ENCODE measurements at regions not wholly inside any gene's neighbourhood (a gene's known extent, or its start where the extent isn't known, plus 50 kb on each side); places are given as distances from the start of the nearest gene placed in this dataset.

DNA sequence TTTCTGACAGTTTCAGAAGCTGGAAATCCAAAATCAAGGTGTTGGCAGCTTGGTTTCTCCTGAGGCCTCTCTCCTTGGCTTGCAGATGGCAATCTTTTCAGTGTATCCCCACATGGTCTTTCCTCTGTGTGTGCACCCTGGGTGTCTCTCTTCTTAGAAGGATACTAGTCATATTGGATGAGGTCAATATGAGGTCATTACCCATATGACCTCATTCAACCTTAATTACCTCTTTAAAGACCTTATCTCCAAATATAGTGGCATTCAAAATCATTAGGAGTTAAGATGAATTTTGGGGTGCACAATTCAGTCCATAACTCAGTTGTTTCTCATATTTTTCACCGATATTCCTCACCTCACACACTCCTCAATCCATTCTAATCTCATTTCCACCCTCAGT is 92.4 kb upstream of the TGM3 start:
- Histone ChIP-seq H3K27ac (replicated peaks; ENCODE audit: low read length) (no peak overlapping the region), H2AK5ac (ENCODE audit: low read depth, low read length) (no peak overlapping the region), H2BK15ac (ENCODE audit: low read length) (no peak overlapping the region), H2AFZ (ENCODE audit: low read length) (no peak overlapping the region), H3K18ac (ENCODE audit: low read length) (no peak overlapping the region), H3K4ac (ENCODE audit: low read length) (no peak overlapping the region), H3K79me1 (ENCODE audit: low read depth, low read length) (no peaks in the 10 kb centered on the region), H3K23ac (ENCODE audit: low read depth, low read length, poor library complexity) (no peak overlapping the region), H3K4me2 (ENCODE audit: insufficient read depth, low read length, poor library complexity, severe bottlenecking) (no peak overlapping the region), H3K4me3 (ENCODE audit: low read length in 2 of 2) (no peak overlapping the region), H2BK12ac (ENCODE audit: low read length) (no peak overlapping the region), H3K9me3 (replicated peaks in 1 of 2; ENCODE audit: control insufficient read depth in 2 of 2, insufficient read depth in 1 of 2, low read depth in 1 of 2, low read length in 2 of 2) (no peaks in the 10 kb centered on the region), H3K36me3 (replicated peaks in 1 of 2; ENCODE audit: control insufficient read depth in 2 of 2, insufficient read depth in 2 of 2, low read length in 2 of 2) (no peaks in the 10 kb centered on the region), H3K27me3 (ENCODE audit: control insufficient read depth in 3 of 3, insufficient read depth in 3 of 3, low read depth in 1 of 3, low read length in 3 of 3) (no peaks in the 10 kb centered on the region), H3K4me1 (ENCODE audit: control insufficient read depth in 2 of 2, insufficient read depth in 1 of 2, low read depth in 1 of 2, low read length in 2 of 2) (no peaks in the 10 kb centered on the region), H2BK120ac (ENCODE audit: low read depth, low read length) (no peak overlapping the region), H4K8ac (ENCODE audit: low read depth, low read length) (no peak overlapping the region), H3K14ac (ENCODE audit: low read length) (no peak overlapping the region), H4K91ac (ENCODE audit: low read depth, low read length, poor library complexity) (no peak overlapping the region), H2BK5ac (ENCODE audit: low read length) (no peak overlapping the region), H3K9ac (ENCODE audit: low read depth, low read length, poor library complexity) (no peak overlapping the region)
- no peak for DNase-seq (ENCODE audit: low spot score)
- WGBS, 2 donors (ENCODE audit: extremely low coverage in 2 of 2, insufficient read length in 2 of 2, insufficient replicate concordance in 1 of 2), result 100% methylated on average over 1 of the region's 1 CpG; no CpG with 5 or more reads in 1 of the 2 donors

DNA sequence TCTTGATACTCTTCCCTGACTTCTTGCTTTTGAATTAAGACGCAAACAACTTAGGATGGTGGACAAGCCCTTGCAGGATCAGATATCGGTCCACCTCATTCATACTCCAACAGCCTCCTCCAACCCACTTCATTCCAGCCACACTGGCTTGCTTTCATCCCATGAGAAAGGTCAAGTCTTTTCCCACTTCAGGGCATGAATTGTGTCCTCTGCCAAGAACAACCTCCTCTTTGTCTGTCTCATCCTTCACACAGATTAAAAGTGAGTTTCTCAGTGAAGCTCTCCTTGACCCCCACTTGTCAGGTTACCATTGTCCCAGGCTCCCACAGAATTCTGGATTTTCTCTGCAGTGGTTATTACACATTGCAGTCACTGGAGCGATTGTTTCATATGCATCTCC is 91.8 kb upstream of the TGM3 start:
- no peaks in the 10 kb centered on the region for H3K27me3 ChIP-seq (ENCODE audit: control insufficient read depth in 3 of 3, insufficient read depth in 3 of 3, low read depth in 1 of 3, low read length in 3 of 3)
- no peaks in the 10 kb centered on the region for H3K4me1 ChIP-seq (ENCODE audit: control insufficient read depth in 2 of 2, insufficient read depth in 1 of 2, low read depth in 1 of 2, low read length in 2 of 2)
- H3K9ac ChIP-seq (ENCODE audit: low read depth, low read length, poor library complexity), result no peak overlapping the region
- WGBS, 2 donors (ENCODE audit: extremely low coverage in 2 of 2, insufficient read length in 2 of 2, insufficient replicate concordance in 1 of 2), result no CpG with 5 or more reads among the region's 3 CpGs
- no peak overlapping the region for H2AFZ ChIP-seq (ENCODE audit: low read length)
- no peak overlapping the region for H3K4me2 ChIP-seq (ENCODE audit: insufficient read depth, low read length, poor library complexity, severe bottlenecking)
- H3K27ac ChIP-seq (replicated peaks; ENCODE audit: low read length), result no peak overlapping the region
- H3K79me1 ChIP-seq (ENCODE audit: low read depth, low read length), result no peaks in the 10 kb centered on the region
- no peak overlapping the region for H2BK15ac ChIP-seq (ENCODE audit: low read length)
- no peaks in the 10 kb centered on the region for H3K9me3 ChIP-seq (replicated peaks in 1 of 2; ENCODE audit: control insufficient read depth in 2 of 2, insufficient read depth in 1 of 2, low read depth in 1 of 2, low read length in 2 of 2)
- no peak overlapping the region for H2BK12ac ChIP-seq (ENCODE audit: low read length)
- H2BK5ac ChIP-seq (ENCODE audit: low read length), result no peak overlapping the region
- H4K8ac ChIP-seq (ENCODE audit: low read depth, low read length), result no peak overlapping the region
- no peaks in the 10 kb centered on the region for H3K36me3 ChIP-seq (replicated peaks in 1 of 2; ENCODE audit: control insufficient read depth in 2 of 2, insufficient read depth in 2 of 2, low read length in 2 of 2)
- no peak overlapping the region for H4K91ac ChIP-seq (ENCODE audit: low read depth, low read length, poor library complexity)
- H3K4me3 ChIP-seq (ENCODE audit: low read length in 2 of 2), result no peak overlapping the region
- no peak overlapping the region for H3K14ac ChIP-seq (ENCODE audit: low read length)
- H2BK120ac ChIP-seq (ENCODE audit: low read depth, low read length), result no peak overlapping the region
- DNase-seq (ENCODE audit: low spot score), result no peak
- H3K23ac ChIP-seq (ENCODE audit: low read depth, low read length, poor library complexity), result no peak overlapping the region
- H3K4ac ChIP-seq (ENCODE audit: low read length), result no peak overlapping the region
- H3K18ac ChIP-seq (ENCODE audit: low read length), result no peak overlapping the region
- H2AK5ac ChIP-seq (ENCODE audit: low read depth, low read length), result no peak overlapping the region

DNA sequence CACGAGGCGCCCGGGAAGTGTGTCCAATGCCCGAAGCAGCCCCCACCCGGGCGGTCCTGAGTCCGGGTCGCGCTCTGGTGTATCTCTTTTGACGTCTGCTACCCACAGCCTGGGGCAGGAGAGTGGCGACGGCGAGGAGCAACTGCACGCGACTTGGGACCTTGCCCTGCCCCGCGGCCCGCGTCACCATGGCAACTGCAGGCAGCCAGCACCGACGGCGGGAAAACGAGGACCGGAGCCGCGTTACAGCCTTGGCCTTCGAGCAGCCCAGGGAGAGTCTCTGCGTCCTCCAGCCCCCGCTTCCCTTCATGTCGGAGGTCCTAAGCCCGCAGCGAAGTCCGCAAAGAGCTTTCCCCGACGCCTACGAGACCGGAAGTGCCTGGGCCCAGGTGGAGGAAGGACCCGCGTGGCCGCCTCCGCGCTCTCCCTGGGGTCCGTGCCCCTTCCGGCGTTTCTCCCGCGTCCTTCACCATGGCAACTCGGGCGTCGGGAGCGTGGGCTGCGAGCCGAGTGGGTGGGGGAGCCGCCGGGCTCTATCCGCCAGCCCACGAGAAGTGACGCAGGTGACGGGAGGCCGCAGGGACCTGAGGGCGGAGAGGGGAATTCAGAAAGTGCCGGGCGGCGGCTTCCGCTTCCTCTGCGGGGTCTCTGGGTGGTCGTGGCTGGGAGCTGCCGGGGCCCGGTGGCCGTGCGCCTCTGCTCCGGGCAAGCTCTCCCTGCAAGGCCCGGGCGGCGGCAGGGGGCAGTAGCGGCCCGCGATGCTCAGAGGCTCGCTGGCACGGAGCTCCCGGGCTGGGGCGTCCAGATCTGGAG is 88.6 kb upstream of the TGM3 start:
- Histone ChIP-seq H3K36me3 (replicated peaks in 1 of 2; ENCODE audit: control insufficient read depth in 2 of 2, insufficient read depth in 2 of 2, low read length in 2 of 2) (no peaks in the 10 kb centered on the region), H2BK12ac (ENCODE audit: low read length) (no peak overlapping the region), H3K27me3 (ENCODE audit: control insufficient read depth in 3 of 3, insufficient read depth in 3 of 3, low read depth in 1 of 3, low read length in 3 of 3) (no peaks in the 10 kb centered on the region), H3K4me1 (ENCODE audit: control insufficient read depth in 2 of 2, insufficient read depth in 1 of 2, low read depth in 1 of 2, low read length in 2 of 2) (peaks cover 2 to 8% of the 10 kb centered on the region in 2 donors), H2BK15ac (ENCODE audit: low read length) (no peak overlapping the region), H3K23ac (ENCODE audit: low read depth, low read length, poor library complexity) (no peak overlapping the region), H3K4ac (ENCODE audit: low read length) (peak overlapping the region; percentile 14), H4K8ac (ENCODE audit: low read depth, low read length) (peak overlapping the region; percentile 48), H4K91ac (ENCODE audit: low read depth, low read length, poor library complexity) (peak overlapping the region; percentile 65), H2BK5ac (ENCODE audit: low read length) (peak overlapping the region; percentile 76), H3K79me1 (ENCODE audit: low read depth, low read length) (no peaks in the 10 kb centered on the region), H3K18ac (ENCODE audit: low read length) (peak overlapping the region; percentile 97), H3K4me2 (ENCODE audit: insufficient read depth, low read length, poor library complexity, severe bottlenecking) (peak overlapping the region; percentile 87), H3K27ac (replicated peaks; ENCODE audit: low read length) (no peak overlapping the region), H2AFZ (ENCODE audit: low read length) (peak overlapping the region; percentile 95), H3K9me3 (replicated peaks in 1 of 2; ENCODE audit: control insufficient read depth in 2 of 2, insufficient read depth in 1 of 2, low read depth in 1 of 2, low read length in 2 of 2) (no peaks in the 10 kb centered on the region), H2BK120ac (ENCODE audit: low read depth, low read length) (peak overlapping the region; percentile 96), H3K14ac (ENCODE audit: low read length) (no peak overlapping the region), H3K4me3 (ENCODE audit: low read length in 2 of 2) (peak overlapping the region; percentile 37 to 88), H3K9ac (ENCODE audit: low read depth, low read length, poor library complexity) (peak overlapping the region; percentile 89), H2AK5ac (ENCODE audit: low read depth, low read length) (no peak overlapping the region)
- WGBS, 2 donors (ENCODE audit: extremely low coverage in 2 of 2, insufficient read length in 2 of 2, insufficient replicate concordance in 1 of 2), result no CpG with 5 or more reads among the region's 82 CpGs
- peak; percentile 73 for DNase-seq (ENCODE audit: low spot score)

DNA sequence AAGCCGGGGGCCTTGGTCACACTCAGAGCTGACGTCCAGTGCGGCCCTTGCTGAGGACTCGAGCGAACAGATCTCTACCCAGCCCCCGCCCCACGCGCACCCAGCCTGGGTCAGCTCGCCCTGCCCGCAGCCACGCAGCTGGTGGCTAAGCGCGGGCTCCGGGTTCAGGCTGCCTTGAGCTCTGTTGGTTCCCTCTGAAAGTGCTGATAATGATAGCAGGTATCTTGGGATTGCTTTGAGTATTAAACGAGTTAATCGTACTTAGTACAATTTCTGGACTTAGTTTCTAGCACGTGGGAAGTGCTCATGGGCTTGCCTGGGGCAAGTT is 88.1 kb upstream of the TGM3 start:
- peaks cover 2 to 8% of the 10 kb centered on the region in 2 donors for H3K4me1 ChIP-seq (ENCODE audit: control insufficient read depth in 2 of 2, insufficient read depth in 1 of 2, low read depth in 1 of 2, low read length in 2 of 2)
- H2BK5ac ChIP-seq (ENCODE audit: low read length), result peak overlapping the region; percentile 76
- no peaks in the 10 kb centered on the region for H3K36me3 ChIP-seq (replicated peaks in 1 of 2; ENCODE audit: control insufficient read depth in 2 of 2, insufficient read depth in 2 of 2, low read length in 2 of 2)

More for the DNA sequence above, 88.1 kb upstream of the TGM3 start:
- no peak overlapping the region for H3K4ac ChIP-seq (ENCODE audit: low read length)
- H2AFZ ChIP-seq (ENCODE audit: low read length), result peak overlapping the region; percentile 95
- no peaks in the 10 kb centered on the region for H3K9me3 ChIP-seq (replicated peaks in 1 of 2; ENCODE audit: control insufficient read depth in 2 of 2, insufficient read depth in 1 of 2, low read depth in 1 of 2, low read length in 2 of 2)
- H3K79me1 ChIP-seq (ENCODE audit: low read depth, low read length), result no peaks in the 10 kb centered on the region
- peak overlapping the region; percentile 97 for H3K18ac ChIP-seq (ENCODE audit: low read length)
- no peaks in the 10 kb centered on the region for H3K27me3 ChIP-seq (ENCODE audit: control insufficient read depth in 3 of 3, insufficient read depth in 3 of 3, low read depth in 1 of 3, low read length in 3 of 3)
- no peak overlapping the region for H3K23ac ChIP-seq (ENCODE audit: low read depth, low read length, poor library complexity)
- H2BK15ac ChIP-seq (ENCODE audit: low read length), result no peak overlapping the region
- no peak overlapping the region for H3K14ac ChIP-seq (ENCODE audit: low read length)
- H3K27ac ChIP-seq (replicated peaks; ENCODE audit: low read length), result no peak overlapping the region
- H3K9ac ChIP-seq (ENCODE audit: low read depth, low read length, poor library complexity), result peak overlapping the region; percentile 83
- no peak overlapping the region for H2BK120ac ChIP-seq (ENCODE audit: low read depth, low read length)
- no peak for DNase-seq (ENCODE audit: low spot score)
- no peak overlapping the region for H4K91ac ChIP-seq (ENCODE audit: low read depth, low read length, poor library complexity)
- peak overlapping the region; percentile 87 for H3K4me2 ChIP-seq (ENCODE audit: insufficient read depth, low read length, poor library complexity, severe bottlenecking)
- H4K8ac ChIP-seq (ENCODE audit: low read depth, low read length), result no peak overlapping the region
- H2BK12ac ChIP-seq (ENCODE audit: low read length), result no peak overlapping the region
- H3K4me3 ChIP-seq (ENCODE audit: low read length in 2 of 2), result peak overlapping the region; percentile 5 to 88
- no peak overlapping the region for H2AK5ac ChIP-seq (ENCODE audit: low read depth, low read length)
- no CpG with 5 or more reads among the region's 17 CpGs for WGBS, 2 donors (ENCODE audit: extremely low coverage in 2 of 2, insufficient read length in 2 of 2, insufficient replicate concordance in 1 of 2)

Data from neuronal stem cell (in vitro differentiated cells).